WTC11 (cell line): ENCODE measurements at regions not wholly inside any gene's neighbourhood (a gene's known extent, or its start where the extent isn't known, plus 50 kb on each side); places are given as distances from the start of the nearest gene placed in this dataset.

ENCODE experiments used
- ELF4 ChIP-seq: sonication (generic); formaldehyde crosslinking; IDR thresholded peaks from 2 replicates; pipeline ENCODE4 v1.8.1; 2022; ENCODE audit warnings: low read depth, mild to moderate bottlenecking, moderate library complexity, missing genetic modification reagents
- GTF2I ChIP-seq: fragments of 250-450 bp; sonication (Bioruptor Pico); conservative IDR thresholded peaks from 2 replicates; pipeline ENCODE4 v1.4.0; 2021; ENCODE audit warnings: mild to moderate bottlenecking
- NR1H2 ChIP-seq: sonication (generic); formaldehyde crosslinking; IDR thresholded peaks from 2 replicates; pipeline ENCODE4 v1.9.0; 2021; ENCODE audit warnings: mild to moderate bottlenecking, moderate library complexity, missing genetic modification reagents

DNA sequence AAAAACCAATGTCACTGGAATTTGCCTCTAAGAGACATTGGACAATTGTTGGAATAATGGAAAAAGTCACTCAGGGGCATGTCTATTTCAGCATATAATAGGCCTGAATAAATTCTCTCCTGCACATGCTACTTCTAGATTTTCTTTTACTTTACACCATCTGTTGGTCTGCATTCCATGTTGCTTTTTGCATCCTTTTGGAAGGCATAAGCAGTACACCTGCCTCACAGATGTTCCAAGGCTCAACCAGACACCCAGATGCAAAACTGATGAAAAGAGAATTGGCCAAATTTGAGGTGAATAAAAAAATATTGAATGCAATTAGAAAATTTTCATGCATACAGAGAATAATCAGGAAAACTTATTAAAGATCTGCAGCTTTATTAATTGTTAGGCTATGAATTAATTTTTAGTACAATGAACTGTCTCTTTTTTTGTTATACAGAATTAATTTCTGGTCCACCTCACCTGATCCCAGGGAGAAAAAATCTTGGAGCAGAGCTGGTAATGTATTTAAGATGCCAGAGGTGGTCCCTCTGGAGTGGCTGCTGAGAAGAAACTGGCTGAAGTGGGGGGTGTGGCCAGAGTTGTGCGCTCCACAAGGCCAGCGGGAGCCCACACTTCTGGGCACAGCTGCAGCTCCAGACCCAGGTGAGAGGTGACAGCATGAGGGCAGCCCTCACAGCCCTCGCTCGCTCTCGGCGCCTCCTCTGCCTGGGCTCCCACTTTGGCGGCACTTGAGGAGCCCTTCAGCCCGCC, 778.6 kb downstream of the CDH11 start:
- no peak for TF ChIP-seq GTF2I (CRISPR knock-in tag)
- no peak for TF ChIP-seq ELF4 (CRISPR knock-in tag)
- no peak for TF ChIP-seq NR1H2 (CRISPR knock-in tag)
